Neural progenitor cell (in vitro differentiated cells): ENCODE measurements at regions not wholly inside any gene's neighbourhood (a gene's known extent, or its start where the extent isn't known, plus 50 kb on each side); places are given as distances from the start of the nearest gene placed in this dataset.

Experiments used
- CTCF ChIP-seq: fragments of 200-600 bp; sonication (generic); IDR thresholded peaks from 2 replicates; pipeline ENCODE4 v1.5.1; 2017; ENCODE audit warnings: antibody characterized with exemption, mild to moderate bottlenecking
- EZH2phosphoT487 ChIP-seq: fragments of 200-600 bp; sonication (generic); IDR thresholded peaks from 2 replicates; pipeline ENCODE4 v1.6.1; 2017; ENCODE audit warnings: antibody characterized with exemption

GRCh38 chr2:150307258-150307657 is 180.2 kb downstream of the RND3 start:
- TF ChIP-seq CTCF: no peak
- TF ChIP-seq EZH2phosphoT487: no peak
